SK-N-DZ (cell line): ENCODE measurements at regions not wholly inside any gene's neighbourhood (a gene's known extent, or its start where the extent isn't known, plus 50 kb on each side); places are given as distances from the start of the nearest gene placed in this dataset.
A peak's percentile ranks its signal among the peaks of the same experiment; 100 is the strongest.

Experiments used
- DNase-seq: peaks from one replicate; pipeline ENCODE4 v3.0.0-alpha.2; 2015; ENCODE audit warnings: low spot score
- small RNA-seq, 2 experiments: library from RNA; depleted of rRNA; stranded (forward); fragments of <200 nt; gene quantifications; one replicate each; pipeline ENCODE3, GENCODE V24; 2014

DNA sequence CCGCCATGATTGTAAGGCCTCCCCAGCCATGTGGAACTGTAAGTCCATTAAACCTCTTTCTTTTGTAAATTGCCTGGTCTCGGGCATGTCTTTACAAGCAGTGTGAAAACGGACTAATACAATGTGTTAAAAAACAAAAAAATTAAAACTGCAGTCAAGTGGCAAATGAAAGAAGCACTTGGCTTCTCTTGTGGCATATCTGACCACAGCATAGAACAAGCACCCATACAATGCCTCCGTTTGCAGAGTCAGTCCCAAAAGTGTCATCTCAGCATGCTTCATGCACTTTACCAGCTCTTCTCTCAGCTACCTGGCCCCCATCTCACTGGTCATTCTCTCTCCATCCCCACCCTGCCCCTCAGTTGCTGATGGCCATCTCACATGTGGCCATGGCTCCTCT lies 51.1 kb upstream of the DAPK1 start:
- DNase-seq = no peak

DNA sequence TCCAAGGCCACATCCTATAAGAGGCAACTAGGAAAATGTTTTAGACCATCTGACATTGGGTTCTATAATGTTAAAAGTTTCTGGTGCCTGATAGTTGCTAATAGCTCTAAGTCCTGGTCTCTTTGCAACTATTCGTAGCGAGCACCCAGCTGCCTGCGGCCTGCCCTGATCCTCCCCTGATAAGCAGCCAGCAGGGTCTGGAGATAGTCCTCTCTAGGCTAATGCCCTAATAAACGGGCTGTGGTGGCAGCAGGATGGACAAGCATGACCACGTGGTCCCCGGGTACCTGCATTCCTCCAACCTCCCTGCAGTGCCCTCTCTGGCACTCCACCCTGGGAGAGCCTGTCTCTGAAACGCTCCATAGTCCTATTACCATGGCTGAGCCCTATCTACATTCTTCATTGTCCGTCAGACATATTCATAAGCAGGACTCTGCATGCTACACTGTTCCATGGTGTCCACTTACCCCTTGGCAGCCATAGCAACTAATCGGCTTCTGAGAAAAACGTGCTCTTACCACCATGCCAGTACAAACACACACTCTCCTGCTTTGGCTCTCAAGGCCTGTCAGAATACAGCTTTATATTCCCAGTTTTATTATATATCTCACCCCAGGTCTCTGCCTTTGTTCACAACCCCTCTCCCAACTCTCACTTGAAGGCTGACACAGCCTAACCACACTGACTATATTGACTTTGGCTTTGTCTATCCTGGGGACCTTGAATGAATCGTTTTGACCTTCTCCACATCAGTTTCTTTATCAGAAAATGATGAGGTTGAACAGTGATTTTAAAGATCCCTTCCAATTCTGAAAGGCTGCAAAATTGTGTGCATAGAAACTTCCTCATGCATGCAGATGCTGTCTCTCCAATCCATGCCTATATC lies 49.9 kb upstream of the DAPK1 start:
- DNase-seq = peak; percentile 29

Small RNA genes lying in the stretch of these regions (small RNA-seq; reads per million reads assigned to genes)
- gene AL353752.1 = 0 reads per million in 2 experiments
- 0 reads per million in 2 experiments for gene RF00568
